SK-N-MC (cell line): ENCODE measurements at regions not wholly inside any gene's neighbourhood (a gene's known extent, or its start where the extent isn't known, plus 50 kb on each side); places are given as distances from the start of the nearest gene placed in this dataset.

Experiments
- EZH2 ChIP-seq: fragments of 200-600 bp; sonication (generic); IDR thresholded peaks from one replicate; pipeline ENCODE4 v1.6.1; 2017; ENCODE audit warnings: antibody characterized with exemption
- FOXP2 ChIP-seq: optimal IDR thresholded peaks from 2 replicates; pipeline ENCODE3; 2011; ENCODE audit warnings: mild to moderate bottlenecking, moderate library complexity; ENCODE audit not compliant: insufficient read depth; ENCODE audit errors: extremely low read length, control extremely low read depth
- POLR2AphosphoS5 ChIP-seq: IDR thresholded peaks from 2 replicates; pipeline ENCODE4 v1.6.1; 2012; ENCODE audit warnings: mild to moderate bottlenecking, low read depth, low read length, borderline replicate concordance

DNA sequence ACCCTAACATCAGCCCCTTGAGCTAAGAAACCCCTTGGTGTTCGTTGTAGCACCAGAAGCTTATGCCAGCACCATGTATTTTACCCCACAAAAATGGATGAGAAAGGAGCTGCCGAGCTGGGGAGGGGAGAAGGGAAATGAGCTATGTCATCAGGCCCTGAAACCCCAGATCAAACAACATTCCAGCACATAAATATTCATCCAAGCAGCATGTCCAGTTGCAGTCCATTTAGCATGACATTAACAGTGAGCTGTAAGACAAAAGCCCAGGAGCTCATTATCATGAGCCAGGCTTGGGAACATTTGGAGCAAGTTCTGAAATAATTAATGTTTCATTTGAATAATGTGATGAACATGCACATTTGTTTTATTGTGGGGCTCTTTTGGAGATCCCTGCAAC, 630.1 kb upstream of the TMEM132C start:
- TF ChIP-seq POLR2AphosphoS5 (no peak), EZH2 (no peak), FOXP2 (no peak)
